ENCODE measurements at regions not wholly inside any gene's neighbourhood (a gene's known extent, or its start where the extent isn't known, plus 50 kb on each side); places are given as distances from the start of the nearest gene placed in this dataset.
"Not testable (repeated sequence)": the region's sequence is repeated elsewhere in the genome, so short reads cannot be mapped to it uniquely, and the experiment has no call there.

DNA sequence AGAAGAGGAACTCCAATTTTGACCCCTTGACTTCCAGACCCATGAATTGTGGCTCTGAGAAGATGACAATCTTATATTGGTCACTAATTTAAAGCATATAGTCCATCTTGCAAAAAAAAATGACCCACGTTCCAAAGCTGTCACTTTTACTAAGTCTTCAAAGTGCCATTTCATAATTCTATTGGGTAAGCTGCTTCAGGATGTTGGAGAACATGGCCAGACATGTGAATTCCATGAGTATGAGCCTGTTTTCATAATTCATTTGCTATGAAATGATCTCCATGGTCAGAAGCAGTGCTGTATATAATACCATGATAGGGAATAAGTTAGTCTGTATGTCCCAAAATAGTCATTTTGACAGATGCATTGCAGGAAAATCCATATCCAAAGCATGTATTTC lies 1787.3 kb downstream of the SLITRK5 start (continued):
- TF ChIP-seq, protein P1, sequence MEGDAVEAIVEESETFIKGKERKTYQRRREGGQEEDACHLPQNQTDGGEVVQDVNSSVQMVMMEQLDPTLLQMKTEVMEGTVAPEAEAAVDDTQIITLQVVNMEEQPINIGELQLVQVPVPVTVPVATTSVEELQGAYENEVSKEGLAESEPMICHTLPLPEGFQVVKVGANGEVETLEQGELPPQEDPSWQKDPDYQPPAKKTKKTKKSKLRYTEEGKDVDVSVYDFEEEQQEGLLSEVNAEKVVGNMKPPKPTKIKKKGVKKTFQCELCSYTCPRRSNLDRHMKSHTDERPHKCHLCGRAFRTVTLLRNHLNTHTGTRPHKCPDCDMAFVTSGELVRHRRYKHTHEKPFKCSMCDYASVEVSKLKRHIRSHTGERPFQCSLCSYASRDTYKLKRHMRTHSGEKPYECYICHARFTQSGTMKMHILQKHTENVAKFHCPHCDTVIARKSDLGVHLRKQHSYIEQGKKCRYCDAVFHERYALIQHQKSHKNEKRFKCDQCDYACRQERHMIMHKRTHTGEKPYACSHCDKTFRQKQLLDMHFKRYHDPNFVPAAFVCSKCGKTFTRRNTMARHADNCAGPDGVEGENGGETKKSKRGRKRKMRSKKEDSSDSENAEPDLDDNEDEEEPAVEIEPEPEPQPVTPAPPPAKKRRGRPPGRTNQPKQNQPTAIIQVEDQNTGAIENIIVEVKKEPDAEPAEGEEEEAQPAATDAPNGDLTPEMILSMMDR (conservative IDR thresholded peaks at IDR 0.05; ENCODE audit: low read depth in 2 of 2) = no peak
- no peak for TF ChIP-seq POLR2AphosphoS5 (IDR thresholded peaks at IDR 0.05; ENCODE audit: low read depth)
- TF ChIP-seq JUNB (IDR thresholded peaks at IDR 0.05; ENCODE audit: unreplicated experiment) = no peak
- TF ChIP-seq STAT1 (IDR thresholded peaks at IDR 0.05; ENCODE audit: unreplicated experiment) = no peak
- TF ChIP-seq EZH2phosphoT487 (IDR thresholded peaks at IDR 0.05; ENCODE audit: unreplicated experiment) = no peak
- TF ChIP-seq, protein P2, sequence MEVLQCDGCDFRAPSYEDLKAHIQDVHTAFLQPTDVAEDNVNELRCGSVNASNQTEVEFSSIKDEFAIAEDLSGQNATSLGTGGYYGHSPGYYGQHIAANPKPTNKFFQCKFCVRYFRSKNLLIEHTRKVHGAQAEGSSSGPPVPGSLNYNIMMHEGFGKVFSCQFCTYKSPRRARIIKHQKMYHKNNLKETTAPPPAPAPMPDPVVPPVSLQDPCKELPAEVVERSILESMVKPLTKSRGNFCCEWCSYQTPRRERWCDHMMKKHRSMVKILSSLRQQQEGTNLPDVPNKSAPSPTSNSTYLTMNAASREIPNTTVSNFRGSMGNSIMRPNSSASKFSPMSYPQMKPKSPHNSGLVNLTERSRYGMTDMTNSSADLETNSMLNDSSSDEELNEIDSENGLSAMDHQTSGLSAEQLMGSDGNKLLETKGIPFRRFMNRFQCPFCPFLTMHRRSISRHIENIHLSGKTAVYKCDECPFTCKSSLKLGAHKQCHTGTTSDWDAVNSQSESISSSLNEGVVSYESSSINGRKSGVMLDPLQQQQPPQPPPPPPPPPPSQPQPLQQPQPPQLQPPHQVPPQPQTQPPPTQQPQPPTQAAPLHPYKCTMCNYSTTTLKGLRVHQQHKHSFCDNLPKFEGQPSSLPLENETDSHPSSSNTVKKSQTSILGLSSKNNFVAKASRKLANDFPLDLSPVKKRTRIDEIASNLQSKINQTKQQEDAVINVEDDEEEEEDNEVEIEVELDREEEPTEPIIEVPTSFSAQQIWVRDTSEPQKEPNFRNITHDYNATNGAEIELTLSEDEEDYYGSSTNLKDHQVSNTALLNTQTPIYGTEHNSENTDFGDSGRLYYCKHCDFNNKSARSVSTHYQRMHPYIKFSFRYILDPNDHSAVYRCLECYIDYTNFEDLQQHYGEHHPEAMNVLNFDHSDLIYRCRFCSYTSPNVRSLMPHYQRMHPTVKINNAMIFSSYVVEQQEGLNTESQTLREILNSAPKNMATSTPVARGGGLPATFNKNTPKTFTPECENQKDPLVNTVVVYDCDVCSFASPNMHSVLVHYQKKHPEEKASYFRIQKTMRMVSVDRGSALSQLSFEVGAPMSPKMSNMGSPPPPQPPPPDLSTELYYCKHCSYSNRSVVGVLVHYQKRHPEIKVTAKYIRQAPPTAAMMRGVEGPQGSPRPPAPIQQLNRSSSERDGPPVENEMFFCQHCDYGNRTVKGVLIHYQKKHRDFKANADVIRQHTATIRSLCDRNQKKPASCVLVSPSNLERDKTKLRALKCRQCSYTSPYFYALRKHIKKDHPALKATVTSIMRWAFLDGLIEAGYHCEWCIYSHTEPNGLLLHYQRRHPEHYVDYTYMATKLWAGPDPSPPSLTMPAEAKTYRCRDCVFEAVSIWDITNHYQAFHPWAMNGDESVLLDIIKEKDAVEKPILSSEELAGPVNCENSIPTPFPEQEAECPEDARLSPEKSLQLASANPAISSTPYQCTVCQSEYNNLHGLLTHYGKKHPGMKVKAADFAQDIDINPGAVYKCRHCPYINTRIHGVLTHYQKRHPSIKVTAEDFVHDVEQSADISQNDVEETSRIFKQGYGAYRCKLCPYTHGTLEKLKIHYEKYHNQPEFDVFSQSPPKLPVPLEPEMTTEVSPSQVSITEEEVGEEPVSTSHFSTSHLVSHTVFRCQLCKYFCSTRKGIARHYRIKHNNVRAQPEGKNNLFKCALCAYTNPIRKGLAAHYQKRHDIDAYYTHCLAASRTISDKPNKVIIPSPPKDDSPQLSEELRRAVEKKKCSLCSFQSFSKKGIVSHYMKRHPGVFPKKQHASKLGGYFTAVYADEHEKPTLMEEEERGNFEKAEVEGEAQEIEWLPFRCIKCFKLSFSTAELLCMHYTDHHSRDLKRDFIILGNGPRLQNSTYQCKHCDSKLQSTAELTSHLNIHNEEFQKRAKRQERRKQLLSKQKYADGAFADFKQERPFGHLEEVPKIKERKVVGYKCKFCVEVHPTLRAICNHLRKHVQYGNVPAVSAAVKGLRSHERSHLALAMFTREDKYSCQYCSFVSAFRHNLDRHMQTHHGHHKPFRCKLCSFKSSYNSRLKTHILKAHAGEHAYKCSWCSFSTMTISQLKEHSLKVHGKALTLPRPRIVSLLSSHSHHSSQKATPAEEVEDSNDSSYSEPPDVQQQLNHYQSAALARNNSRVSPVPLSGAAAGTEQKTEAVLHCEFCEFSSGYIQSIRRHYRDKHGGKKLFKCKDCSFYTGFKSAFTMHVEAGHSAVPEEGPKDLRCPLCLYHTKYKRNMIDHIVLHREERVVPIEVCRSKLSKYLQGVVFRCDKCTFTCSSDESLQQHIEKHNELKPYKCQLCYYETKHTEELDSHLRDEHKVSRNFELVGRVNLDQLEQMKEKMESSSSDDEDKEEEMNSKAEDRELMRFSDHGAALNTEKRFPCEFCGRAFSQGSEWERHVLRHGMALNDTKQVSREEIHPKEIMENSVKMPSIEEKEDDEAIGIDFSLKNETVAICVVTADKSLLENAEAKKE (CRISPR knock-in tag; IDR thresholded peaks at IDR 0.05) = no peak

DNA sequence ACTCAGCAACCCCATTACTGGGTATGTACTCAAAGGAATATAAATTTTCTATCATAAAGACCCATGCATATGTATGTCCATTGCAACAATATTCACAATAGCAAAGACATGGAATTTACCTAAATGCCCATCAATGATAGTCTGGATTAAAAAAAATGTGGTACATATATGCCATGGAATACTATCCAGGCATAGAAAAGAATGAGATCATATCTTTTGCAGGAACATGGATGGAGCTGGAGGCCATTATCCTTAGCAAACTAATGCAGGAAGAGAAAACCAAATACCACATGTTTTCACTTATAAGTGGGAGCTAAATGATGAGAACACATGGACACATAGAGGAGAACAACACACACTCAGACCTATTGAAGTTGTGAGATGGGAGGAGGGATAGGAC lies 1789.7 kb downstream of the SLITRK5 start:
- not testable (repeated sequence) for H3F3A ChIP-seq (replicated peaks; ENCODE audit: low read depth); DNase-seq (ENCODE audit: low spot score); H3K4me2 ChIP-seq; H3K79me2 ChIP-seq (replicated peaks; ENCODE audit: insufficient read depth); H3K27me3 Mint-ChIP-seq (ENCODE audit: insufficient read depth, low read depth, poor library complexity); H3K4me1 Mint-ChIP-seq; H3K27me3 ChIP-seq (ENCODE audit: insufficient read depth); ATAC-seq; H3K27ac Mint-ChIP-seq; H3K27ac ChIP-seq (ENCODE audit: low read depth); H3K4me3 Mint-ChIP-seq; H3K9me3 Mint-ChIP-seq; H3K4me3 ChIP-seq; H3K36me3 ChIP-seq (ENCODE audit: insufficient read depth); H2AFZ ChIP-seq; H3K36me3 Mint-ChIP-seq (ENCODE audit: low read depth); H3K9me2 ChIP-seq (ENCODE audit: insufficient read depth); H4K20me1 ChIP-seq (replicated peaks; ENCODE audit: insufficient read depth); H3K4me1 ChIP-seq (ENCODE audit: insufficient read depth)

Measured in GM23338 (cell line).